ENCODE measurements at regions not wholly inside any gene's neighbourhood (a gene's known extent, or its start where the extent isn't known, plus 50 kb on each side); places are given as distances from the start of the nearest gene placed in this dataset.

GRCh38 chr20:59414936-59415623 lies 114.7 kb downstream of the EDN3 start:
- no peaks in the 10 kb centered on the region for H3K36me3 ChIP-seq (replicated peaks in 1 of 2)
- DNase-seq = no peak
- no peaks in the 10 kb centered on the region for H3K4me1 ChIP-seq (replicated peaks in 1 of 2)
- H3K27ac ChIP-seq = no peak overlapping the region
- intact Hi-C loops (cut with DNase I) = no loop called here
- TF ChIP-seq CTCF (IDR thresholded peaks at IDR 0.05) = no peak
- no peaks in the 10 kb centered on the region for H3K9me3 ChIP-seq (replicated peaks in 1 of 3)
- 84 to 90% (median 89%) methylated on average over 18 of the region's 18 CpGs for WGBS, 4 donors
- no peak overlapping the region for H3K4me3 ChIP-seq
- peaks cover 4% of the 10 kb centered on the region for H3K27me3 ChIP-seq

- intact Hi-C loops (cut with DNase I) = no loop called here
- DNase-seq = no peak
Measured at GRCh38 chr20:59416916-59417315, 116.5 kb downstream of the EDN3 start.

GRCh38 chr20:59421089-59421488 lies 120.7 kb downstream of the EDN3 start:
- H3K27ac ChIP-seq = no peak overlapping the region
- WGBS, 4 donors = 76 to 85% (median 79%) methylated on average over 6 of the region's 6 CpGs
- no peaks in the 10 kb centered on the region for H3K27me3 ChIP-seq
- intact Hi-C loops (cut with DNase I) = no loop called here
- no peak for DNase-seq
- no peaks in the 10 kb centered on the region for H3K4me1 ChIP-seq (replicated peaks in 1 of 2)
- no peaks in the 10 kb centered on the region for H3K36me3 ChIP-seq (replicated peaks in 1 of 2)
- no peak for TF ChIP-seq POLR2A (IDR thresholded peaks at IDR 0.05)
- no peak for TF ChIP-seq CTCF (IDR thresholded peaks at IDR 0.05)
- H3K4me3 ChIP-seq = no peak overlapping the region
- H3K9me3 ChIP-seq (replicated peaks in 1 of 3) = no peaks in the 10 kb centered on the region

More at GRCh38 chr20:59416916-59417315, 116.5 kb downstream of the EDN3 start:
- no peak overlapping the region for H3K27ac ChIP-seq
- H3K4me3 ChIP-seq = no peak overlapping the region
- no peaks in the 10 kb centered on the region for H3K4me1 ChIP-seq (replicated peaks in 1 of 2)
- 66 to 87% (median 75%) methylated on average over 5 of the region's 5 CpGs for WGBS, 4 donors
- no peaks in the 10 kb centered on the region for H3K9me3 ChIP-seq (replicated peaks in 1 of 3)
- H3K36me3 ChIP-seq (replicated peaks in 1 of 2) = no peaks in the 10 kb centered on the region
- no peaks in the 10 kb centered on the region for H3K27me3 ChIP-seq
- TF ChIP-seq CTCF (IDR thresholded peaks at IDR 0.05) = no peak
- no peak for TF ChIP-seq POLR2A (IDR thresholded peaks at IDR 0.05)

GRCh38 chr20:59421920-59422637 lies 121.7 kb downstream of the EDN3 start:
- TF ChIP-seq POLR2A (IDR thresholded peaks at IDR 0.05) (no peak), CTCF (IDR thresholded peaks at IDR 0.05) (no peak)
- WGBS, 4 donors = 73 to 78% (median 74%) methylated on average over 13 of the region's 13 CpGs
- intact Hi-C loops (cut with DNase I) = no loop called here
- Histone ChIP-seq H3K4me1 (replicated peaks in 1 of 2) (no peaks in the 10 kb centered on the region), H3K36me3 (replicated peaks in 1 of 2) (no peaks in the 10 kb centered on the region), H3K27ac (no peak overlapping the region), H3K9me3 (replicated peaks in 1 of 3) (no peaks in the 10 kb centered on the region), H3K27me3 (no peaks in the 10 kb centered on the region), H3K4me3 (no peak overlapping the region)
- DNase-seq = no peak
